ENCODE measurements at regions not wholly inside any gene's neighbourhood (a gene's known extent, or its start where the extent isn't known, plus 50 kb on each side); places are given as distances from the start of the nearest gene placed in this dataset.
A peak's percentile ranks its signal among the peaks of the same experiment; 100 is the strongest.

GRCh38 chr17:81345228-81346089, 49.8 kb upstream of the BAHCC1 start:
- peak; percentile 76 for DNase-seq (ENCODE audit: low read depth, low spot score)

Measured in pulmonary artery endothelial cell (primary cell).